ENCODE measurements at regions not wholly inside any gene's neighbourhood (a gene's known extent, or its start where the extent isn't known, plus 50 kb on each side); places are given as distances from the start of the nearest gene placed in this dataset.
"Not testable (repeated sequence)": the region's sequence is repeated elsewhere in the genome, so short reads cannot be mapped to it uniquely, and the experiment has no call there.

- ATAC-seq (replicated peaks in 1 of 2): no peak
- Mint-ChIP-seq H3K4me3 (no peak overlapping the region), H3K9me3 (peaks cover 0 to 3% of the 10 kb centered on the region in 2 donors), H3K27me3 (ENCODE audit: low read depth) (no peaks in the 10 kb centered on the region), H3K27ac (no peak overlapping the region), H3K4me1 (ENCODE audit: low read depth) (no peaks in the 10 kb centered on the region), H3K36me3 (ENCODE audit: insufficient read depth in 2 of 2) (no peaks in the 10 kb centered on the region)
- DNase-seq: no peak
Measured at GRCh38 chr5:130759061-130759460, 406.0 kb downstream of the HINT1 start.

- no peak overlapping the region for H3K4me3 Mint-ChIP-seq
- peaks cover 0 to 3% of the 10 kb centered on the region in 2 donors for H3K9me3 Mint-ChIP-seq
- H3K27ac Mint-ChIP-seq: no peak overlapping the region
- no peaks in the 10 kb centered on the region for H3K27me3 Mint-ChIP-seq (ENCODE audit: low read depth)
- no peak for DNase-seq
- ATAC-seq (replicated peaks in 1 of 2): no peak
- no peaks in the 10 kb centered on the region for H3K4me1 Mint-ChIP-seq (ENCODE audit: low read depth)
- H3K36me3 Mint-ChIP-seq (ENCODE audit: insufficient read depth in 2 of 2): peaks cover 0 to 3% of the 10 kb centered on the region in 2 donors
Measured at GRCh38 chr5:130747556-130747955, 417.5 kb downstream of the HINT1 start.

GRCh38 chr5:130746641-130747040 lies 418.4 kb downstream of the HINT1 start:
- H3K27ac Mint-ChIP-seq; H3K27me3 Mint-ChIP-seq (ENCODE audit: low read depth); H3K4me3 Mint-ChIP-seq; H3K9me3 Mint-ChIP-seq; H3K36me3 Mint-ChIP-seq (ENCODE audit: insufficient read depth in 2 of 2); DNase-seq; ATAC-seq (replicated peaks in 1 of 2); H3K4me1 Mint-ChIP-seq (ENCODE audit: low read depth): not testable (repeated sequence)

- Mint-ChIP-seq H3K36me3 (ENCODE audit: insufficient read depth in 2 of 2) (peaks cover 0 to 3% of the 10 kb centered on the region in 2 donors), H3K27me3 (ENCODE audit: low read depth) (no peaks in the 10 kb centered on the region), H3K4me1 (ENCODE audit: low read depth) (no peaks in the 10 kb centered on the region), H3K4me3 (no peak overlapping the region), H3K27ac (no peak overlapping the region), H3K9me3 (peaks cover 1 to 5% of the 10 kb centered on the region in 2 donors)
- no peak for ATAC-seq (replicated peaks in 1 of 2)
- DNase-seq: no peak
Measured at GRCh38 chr5:130743092-130743491, 422.0 kb downstream of the HINT1 start.

- Mint-ChIP-seq H3K9me3 (peaks cover 3 to 5% of the 10 kb centered on the region in 2 donors), H3K27ac (no peak overlapping the region), H3K4me3 (no peak overlapping the region)
Measured at GRCh38 chr5:130740047-130740569, 424.9 kb downstream of the HINT1 start.

GRCh38 chr5:130731839-130732238 lies 433.2 kb downstream of the HINT1 start:
- H3K27me3 Mint-ChIP-seq (ENCODE audit: low read depth): no peaks in the 10 kb centered on the region
- H3K36me3 Mint-ChIP-seq (ENCODE audit: insufficient read depth in 2 of 2): peaks cover 0 to 5% of the 10 kb centered on the region in 2 donors
- H3K9me3 Mint-ChIP-seq: peaks cover 0 to 7% of the 10 kb centered on the region in 2 donors
- no peak overlapping the region for H3K4me3 Mint-ChIP-seq
- no peak for ATAC-seq (replicated peaks in 1 of 2)
- DNase-seq: no peak
- H3K4me1 Mint-ChIP-seq (ENCODE audit: low read depth): no peaks in the 10 kb centered on the region
- H3K27ac Mint-ChIP-seq: no peak overlapping the region

More at GRCh38 chr5:130740047-130740569, 424.9 kb downstream of the HINT1 start:
- no peaks in the 10 kb centered on the region for H3K27me3 Mint-ChIP-seq (ENCODE audit: low read depth)
- DNase-seq (no peak), ATAC-seq (replicated peaks in 1 of 2) (no peak)
- H3K36me3 Mint-ChIP-seq (ENCODE audit: insufficient read depth in 2 of 2): no peaks in the 10 kb centered on the region
- H3K4me1 Mint-ChIP-seq (ENCODE audit: low read depth): no peaks in the 10 kb centered on the region

- Mint-ChIP-seq H3K36me3 (ENCODE audit: insufficient read depth in 2 of 2) (peaks cover 0 to 5% of the 10 kb centered on the region in 2 donors), H3K4me3 (no peak overlapping the region), H3K9me3 (peaks cover 0 to 7% of the 10 kb centered on the region in 2 donors), H3K27ac (no peak overlapping the region), H3K27me3 (ENCODE audit: low read depth) (no peaks in the 10 kb centered on the region), H3K4me1 (ENCODE audit: low read depth) (no peaks in the 10 kb centered on the region)
- DNase-seq (no peak), ATAC-seq (replicated peaks in 1 of 2) (no peak)
Measured at GRCh38 chr5:130729541-130729940, 435.5 kb downstream of the HINT1 start.

GRCh38 chr5:130727830-130728229 lies 437.2 kb downstream of the HINT1 start:
- DNase-seq (no peak), ATAC-seq (replicated peaks in 1 of 2) (no peak)
- H3K4me3 Mint-ChIP-seq: no peak overlapping the region
- no peak overlapping the region for H3K27ac Mint-ChIP-seq
- peaks cover 0 to 7% of the 10 kb centered on the region in 2 donors for H3K9me3 Mint-ChIP-seq
- peaks cover 0 to 5% of the 10 kb centered on the region in 2 donors for H3K36me3 Mint-ChIP-seq (ENCODE audit: insufficient read depth in 2 of 2)
- H3K27me3 Mint-ChIP-seq (ENCODE audit: low read depth): no peaks in the 10 kb centered on the region
- H3K4me1 Mint-ChIP-seq (ENCODE audit: low read depth): no peaks in the 10 kb centered on the region

- Mint-ChIP-seq H3K27ac (no peak overlapping the region), H3K4me1 (ENCODE audit: low read depth) (no peaks in the 10 kb centered on the region), H3K4me3 (no peak overlapping the region), H3K36me3 (ENCODE audit: insufficient read depth in 2 of 2) (no peaks in the 10 kb centered on the region), H3K27me3 (ENCODE audit: low read depth) (no peaks in the 10 kb centered on the region), H3K9me3 (no peaks in the 10 kb centered on the region)
- no peak for DNase-seq
- no peak for ATAC-seq (replicated peaks in 1 of 2)
Measured at GRCh38 chr5:130724658-130725057, 440.4 kb downstream of the HINT1 start.

GRCh38 chr5:130720355-130720754 lies 444.7 kb downstream of the HINT1 start:
- DNase-seq (no peak), ATAC-seq (replicated peaks in 1 of 2) (no peak)
- Mint-ChIP-seq H3K9me3 (no peaks in the 10 kb centered on the region), H3K27ac (no peak overlapping the region), H3K4me1 (ENCODE audit: low read depth) (no peaks in the 10 kb centered on the region), H3K27me3 (ENCODE audit: low read depth) (peaks cover 7% of the 10 kb centered on the region), H3K36me3 (ENCODE audit: insufficient read depth in 2 of 2) (no peaks in the 10 kb centered on the region), H3K4me3 (no peak overlapping the region)

GRCh38 chr5:130715541-130715940 lies 449.5 kb downstream of the HINT1 start:
- no peak for ATAC-seq (replicated peaks in 1 of 2)
- H3K27me3 Mint-ChIP-seq (ENCODE audit: low read depth): peaks cover 14% of the 10 kb centered on the region

GRCh38 chr5:130714200-130714599 lies 450.9 kb downstream of the HINT1 start:
- Mint-ChIP-seq H3K9me3 (no peaks in the 10 kb centered on the region), H3K4me3 (no peak overlapping the region), H3K27ac (no peak overlapping the region), H3K27me3 (ENCODE audit: low read depth) (peaks cover 14% of the 10 kb centered on the region), H3K4me1 (ENCODE audit: low read depth) (no peaks in the 10 kb centered on the region), H3K36me3 (ENCODE audit: insufficient read depth in 2 of 2) (no peaks in the 10 kb centered on the region)
- ATAC-seq (replicated peaks in 1 of 2) (no peak), DNase-seq (no peak)

More at GRCh38 chr5:130715541-130715940, 449.5 kb downstream of the HINT1 start:
- H3K36me3 Mint-ChIP-seq (ENCODE audit: insufficient read depth in 2 of 2): no peaks in the 10 kb centered on the region
- no peak overlapping the region for H3K4me3 Mint-ChIP-seq
- DNase-seq: no peak
- no peak overlapping the region for H3K27ac Mint-ChIP-seq
- no peaks in the 10 kb centered on the region for H3K4me1 Mint-ChIP-seq (ENCODE audit: low read depth)
- no peaks in the 10 kb centered on the region for H3K9me3 Mint-ChIP-seq

- Mint-ChIP-seq H3K36me3 (ENCODE audit: insufficient read depth in 2 of 2) (no peaks in the 10 kb centered on the region), H3K9me3 (no peaks in the 10 kb centered on the region), H3K4me1 (ENCODE audit: low read depth) (no peaks in the 10 kb centered on the region)
Measured at GRCh38 chr5:130712324-130712723, 452.7 kb downstream of the HINT1 start.

GRCh38 chr5:130710596-130710995 lies 454.5 kb downstream of the HINT1 start:
- H3K9me3 Mint-ChIP-seq: no peaks in the 10 kb centered on the region
- no peaks in the 10 kb centered on the region for H3K4me1 Mint-ChIP-seq (ENCODE audit: low read depth)
- H3K27me3 Mint-ChIP-seq (ENCODE audit: low read depth): peaks cover 12% of the 10 kb centered on the region
- DNase-seq (no peak), ATAC-seq (replicated peaks in 1 of 2) (no peak)
- no peaks in the 10 kb centered on the region for H3K36me3 Mint-ChIP-seq (ENCODE audit: insufficient read depth in 2 of 2)
- no peak overlapping the region for H3K4me3 Mint-ChIP-seq
- H3K27ac Mint-ChIP-seq: no peak overlapping the region

More at GRCh38 chr5:130712324-130712723, 452.7 kb downstream of the HINT1 start:
- Mint-ChIP-seq H3K27me3 (ENCODE audit: low read depth) (peaks cover 14% of the 10 kb centered on the region), H3K27ac (no peak overlapping the region), H3K4me3 (no peak overlapping the region)
- ATAC-seq (replicated peaks in 1 of 2) (no peak), DNase-seq (no peak)
